BLaER1 (cell line): ENCODE measurements at regions not wholly inside any gene's neighbourhood (a gene's known extent, or its start where the extent isn't known, plus 50 kb on each side); places are given as distances from the start of the nearest gene placed in this dataset.

ENCODE experiments used
- H3K27ac ChIP-seq: shearing (Covaris generic); formaldehyde crosslinking; 2 replicates; pipeline ENCODE4 v1.8.1; 2022
- H3K27me3 ChIP-seq: shearing (Covaris generic); formaldehyde crosslinking; 2 replicates; pipeline ENCODE4 v1.8.1; 2022
- H3K36me3 ChIP-seq: shearing (Covaris generic); formaldehyde crosslinking; 2 replicates; pipeline ENCODE4 v1.8.1; 2022
- H3K4me1 ChIP-seq: shearing (Covaris generic); formaldehyde crosslinking; 2 replicates; pipeline ENCODE4 v1.8.1; 2022
- H3K4me2 ChIP-seq: shearing (Covaris generic); formaldehyde crosslinking; 2 replicates; pipeline ENCODE4 v1.8.1; 2022
- H3K4me3 ChIP-seq: shearing (Covaris generic); formaldehyde crosslinking; 2 replicates; pipeline ENCODE4 v1.8.1; 2022
- H3K9ac ChIP-seq: shearing (Covaris generic); formaldehyde crosslinking; 2 replicates; pipeline ENCODE4 v1.8.1; 2022
- H3K9me3 ChIP-seq: shearing (Covaris generic); formaldehyde crosslinking; 2 replicates; pipeline ENCODE4 v1.8.1; 2022
- H4K20me1 ChIP-seq: shearing (Covaris generic); formaldehyde crosslinking; 2 replicates; pipeline ENCODE4 v1.8.1; 2022
- Cebpa-rat ChIP-seq: shearing (Covaris generic); IDR thresholded peaks from 2 replicates; pipeline ENCODE4 v1.8.1; 2022

DNA sequence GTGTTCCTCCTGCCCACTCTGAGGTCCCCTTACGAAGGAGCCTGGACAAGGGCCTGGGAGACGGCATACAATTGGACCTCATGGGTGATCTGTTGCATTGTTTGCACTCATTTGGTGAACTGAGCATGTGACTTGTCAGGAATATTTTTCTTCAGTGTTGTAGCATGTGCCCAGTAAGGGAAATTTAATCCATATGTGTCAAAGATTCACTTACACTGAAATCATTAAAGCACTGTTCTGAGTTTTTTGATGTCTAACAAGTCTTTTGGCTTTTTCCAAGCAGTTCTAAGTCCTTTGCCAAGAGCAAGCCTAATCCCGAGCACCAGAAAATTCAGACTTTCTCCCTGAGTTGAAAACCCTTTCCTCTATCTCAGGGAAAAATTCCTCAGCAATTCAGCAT lies 61.6 kb upstream of the RPS23 start:
- TF ChIP-seq Cebpa-rat = no peak
- H3K4me1 ChIP-seq = no peaks in the 10 kb centered on the region
- no peaks in the 10 kb centered on the region for H3K27me3 ChIP-seq
- no peaks in the 10 kb centered on the region for H4K20me1 ChIP-seq
- H3K4me2 ChIP-seq = no peak overlapping the region
- H3K9ac ChIP-seq = no peak overlapping the region
- no peaks in the 10 kb centered on the region for H3K36me3 ChIP-seq
- H3K4me3 ChIP-seq = no peak overlapping the region
- no peak overlapping the region for H3K27ac ChIP-seq
- no peaks in the 10 kb centered on the region for H3K9me3 ChIP-seq

DNA sequence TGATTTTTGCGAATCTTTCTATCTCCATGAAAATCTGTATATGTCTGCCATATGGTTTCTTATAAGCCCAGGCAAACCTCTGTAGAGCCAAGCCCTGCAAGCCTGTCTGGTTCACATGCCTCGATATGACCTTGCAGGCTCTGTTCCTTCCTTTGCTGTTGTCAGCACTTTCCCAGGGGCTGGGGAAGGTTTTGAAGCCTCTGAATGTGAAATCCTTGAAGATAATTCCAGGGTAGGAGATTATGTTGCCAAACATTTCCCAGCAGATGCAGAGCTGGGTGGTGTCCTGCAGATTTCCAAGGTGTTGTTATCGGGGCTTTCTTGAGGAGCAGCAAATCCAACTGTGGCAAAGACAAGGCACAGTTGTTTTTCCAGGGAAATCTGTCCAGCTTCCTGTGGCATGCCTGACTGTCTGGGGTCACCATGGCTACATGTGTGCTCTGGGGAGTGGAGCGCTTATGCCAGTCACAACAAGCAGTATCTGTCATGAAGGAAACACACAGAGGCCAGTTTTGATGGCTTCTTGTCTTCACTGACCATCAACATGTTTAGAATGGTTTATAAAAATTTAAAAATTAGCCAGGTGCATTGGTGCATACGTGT lies 60.7 kb upstream of the RPS23 start:
- Histone ChIP-seq H3K9ac (no peak overlapping the region), H3K36me3 (no peaks in the 10 kb centered on the region), H3K4me2 (no peak overlapping the region), H3K9me3 (no peaks in the 10 kb centered on the region), H3K27me3 (no peaks in the 10 kb centered on the region), H3K4me1 (no peaks in the 10 kb centered on the region), H4K20me1 (no peaks in the 10 kb centered on the region), H3K4me3 (no peak overlapping the region), H3K27ac (no peak overlapping the region)
- no peak for TF ChIP-seq Cebpa-rat

DNA sequence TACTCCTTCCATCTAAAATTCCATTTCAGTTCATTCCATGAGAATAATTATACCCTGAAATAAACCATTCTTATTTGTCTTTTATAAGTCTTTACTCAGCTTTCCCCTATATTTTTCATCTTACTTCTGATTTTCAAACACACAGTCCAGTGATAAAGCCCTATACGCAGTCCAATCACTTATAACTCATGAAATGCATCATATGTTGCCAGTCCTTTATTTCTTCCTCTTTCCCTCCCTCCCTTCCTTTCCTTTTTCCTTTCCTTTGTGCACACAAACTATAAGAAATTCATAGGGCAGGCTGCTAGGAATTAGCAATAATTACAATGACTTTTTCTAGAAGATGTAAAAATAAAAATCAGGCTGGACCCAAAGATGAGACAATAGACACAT lies 58.8 kb upstream of the RPS23 start:
- Histone ChIP-seq H4K20me1 (no peaks in the 10 kb centered on the region), H3K4me2 (no peak overlapping the region), H3K4me1 (no peaks in the 10 kb centered on the region), H3K9ac (no peak overlapping the region), H3K27ac (no peak overlapping the region), H3K27me3 (no peaks in the 10 kb centered on the region), H3K9me3 (no peaks in the 10 kb centered on the region), H3K4me3 (no peak overlapping the region), H3K36me3 (no peaks in the 10 kb centered on the region)
- no peak for TF ChIP-seq Cebpa-rat

DNA sequence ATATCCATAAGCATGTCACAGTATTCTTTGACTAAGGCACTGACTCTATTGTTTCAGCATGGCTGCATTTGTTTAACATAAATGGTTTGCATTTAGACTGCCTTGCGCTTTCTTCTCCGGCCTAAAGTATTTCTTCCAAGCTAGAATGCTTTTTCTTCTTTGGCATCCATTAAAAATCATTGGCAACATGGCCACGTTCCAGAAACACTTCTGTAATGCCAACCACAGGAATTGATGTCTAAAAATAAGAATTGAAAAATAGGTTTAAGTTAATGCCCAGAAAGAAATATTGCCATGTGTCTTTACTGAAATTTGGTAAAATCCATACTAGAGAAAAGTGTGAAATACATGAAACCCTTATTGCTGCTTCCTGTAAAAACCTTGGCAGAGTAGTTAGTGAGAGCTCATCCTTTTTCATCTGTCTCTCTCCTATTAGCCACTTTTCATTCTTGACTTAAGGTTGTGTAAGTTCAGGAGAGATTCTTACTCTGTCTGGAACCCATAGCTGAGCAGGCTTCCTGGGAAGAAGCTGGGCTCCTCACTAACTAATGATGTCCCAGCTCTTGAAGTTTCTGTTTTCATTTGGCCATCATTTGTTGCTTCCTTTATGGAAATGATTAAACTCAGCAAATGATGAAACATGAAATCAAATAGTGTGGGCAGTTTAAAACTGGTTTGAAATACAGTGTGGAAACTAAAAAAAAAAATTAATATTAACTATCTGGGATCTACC lies 58.2 kb upstream of the RPS23 start:
- H4K20me1 ChIP-seq = no peaks in the 10 kb centered on the region
- H3K27me3 ChIP-seq = no peaks in the 10 kb centered on the region
- H3K36me3 ChIP-seq = no peaks in the 10 kb centered on the region
- H3K9ac ChIP-seq = no peak overlapping the region
- no peak overlapping the region for H3K27ac ChIP-seq
- TF ChIP-seq Cebpa-rat = no peak
- H3K4me2 ChIP-seq = no peak overlapping the region
- H3K9me3 ChIP-seq = no peaks in the 10 kb centered on the region
- H3K4me3 ChIP-seq = no peak overlapping the region
- H3K4me1 ChIP-seq = no peaks in the 10 kb centered on the region

DNA sequence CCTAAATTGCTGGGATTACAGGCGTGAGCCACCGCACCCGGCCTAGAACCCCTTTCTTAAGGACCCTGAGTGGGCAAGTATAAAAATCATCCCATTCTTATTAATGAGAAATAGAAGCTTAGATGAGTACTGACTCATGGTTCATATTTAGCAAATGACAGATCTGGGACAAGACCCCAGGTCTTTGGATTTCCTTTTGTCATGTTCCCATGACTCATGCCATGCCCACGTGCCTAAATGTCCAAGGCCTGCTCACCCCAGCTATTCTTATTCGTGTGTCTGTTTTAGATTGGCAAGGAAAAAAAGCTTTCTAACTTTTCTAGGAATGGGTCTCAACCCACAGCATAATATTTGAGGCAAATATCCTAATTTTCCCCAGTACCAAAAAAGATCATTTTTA lies 57.7 kb upstream of the RPS23 start:
- no peak overlapping the region for H3K27ac ChIP-seq
- no peaks in the 10 kb centered on the region for H4K20me1 ChIP-seq
- no peaks in the 10 kb centered on the region for H3K36me3 ChIP-seq
- H3K4me2 ChIP-seq = no peak overlapping the region
- no peaks in the 10 kb centered on the region for H3K9me3 ChIP-seq
- H3K4me1 ChIP-seq = no peaks in the 10 kb centered on the region
- H3K4me3 ChIP-seq = no peak overlapping the region
- no peaks in the 10 kb centered on the region for H3K27me3 ChIP-seq
- TF ChIP-seq Cebpa-rat = no peak
- H3K9ac ChIP-seq = no peak overlapping the region

DNA sequence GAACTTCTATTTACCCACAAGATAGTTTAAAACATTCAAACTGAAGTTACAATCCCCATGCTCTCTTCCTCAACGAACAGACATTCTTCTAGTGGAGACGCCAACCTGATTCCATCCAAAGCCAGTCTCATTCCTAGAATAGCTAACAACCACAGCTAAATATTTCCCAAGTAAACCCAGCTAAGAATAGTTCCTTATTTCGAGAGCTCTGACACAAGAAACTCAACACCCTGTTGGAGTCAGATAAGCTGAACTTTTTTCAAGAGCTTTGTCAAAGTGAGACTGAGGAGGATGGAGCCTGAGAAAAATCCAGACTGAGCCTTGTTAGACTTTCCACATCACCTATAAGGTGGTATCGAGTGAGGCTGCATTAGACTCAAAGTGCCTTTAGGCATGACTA lies 56.7 kb upstream of the RPS23 start:
- H3K36me3 ChIP-seq = no peaks in the 10 kb centered on the region
- no peak overlapping the region for H3K4me2 ChIP-seq
- no peaks in the 10 kb centered on the region for H4K20me1 ChIP-seq
- no peaks in the 10 kb centered on the region for H3K9me3 ChIP-seq
- no peaks in the 10 kb centered on the region for H3K27me3 ChIP-seq
- H3K27ac ChIP-seq = no peak overlapping the region
- no peak overlapping the region for H3K4me3 ChIP-seq
- TF ChIP-seq Cebpa-rat = no peak
- no peak overlapping the region for H3K9ac ChIP-seq
- no peaks in the 10 kb centered on the region for H3K4me1 ChIP-seq

DNA sequence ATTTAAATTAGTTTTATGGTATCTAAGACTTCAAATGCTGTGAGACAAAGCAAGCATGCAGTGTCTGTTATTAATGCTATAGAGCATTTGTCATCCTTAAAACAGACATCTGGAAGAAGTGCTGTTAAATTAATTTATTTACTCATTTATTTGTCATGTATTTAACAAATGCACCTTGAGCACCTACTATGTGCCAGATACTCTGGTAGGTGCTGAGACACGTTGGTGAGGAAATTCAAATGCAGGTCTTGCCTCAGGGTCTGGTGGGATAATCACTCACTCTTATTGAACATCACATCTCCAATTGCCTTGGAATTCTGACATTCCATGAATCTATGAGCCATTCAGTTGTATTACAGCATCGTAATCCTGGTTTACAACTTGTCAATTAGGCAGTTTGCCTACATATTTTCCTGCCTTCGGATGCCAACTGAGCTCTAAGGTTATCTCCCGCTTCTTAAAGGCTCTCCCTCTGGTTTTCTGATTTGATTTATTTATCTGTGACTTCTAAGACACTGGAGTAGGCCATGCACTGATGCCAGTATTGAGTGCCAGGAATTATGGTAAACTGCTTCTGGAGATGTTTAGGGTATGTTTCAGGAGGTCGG lies 56.0 kb upstream of the RPS23 start:
- TF ChIP-seq Cebpa-rat = no peak
- H3K9ac ChIP-seq = no peak overlapping the region
- H3K4me2 ChIP-seq = no peak overlapping the region
- H3K4me1 ChIP-seq = no peaks in the 10 kb centered on the region
- H3K4me3 ChIP-seq = no peak overlapping the region
- H3K27me3 ChIP-seq = no peaks in the 10 kb centered on the region
- H3K9me3 ChIP-seq = peaks cover 1% of the 10 kb centered on the region
- H3K36me3 ChIP-seq = no peaks in the 10 kb centered on the region
- no peaks in the 10 kb centered on the region for H4K20me1 ChIP-seq
- no peak overlapping the region for H3K27ac ChIP-seq

DNA sequence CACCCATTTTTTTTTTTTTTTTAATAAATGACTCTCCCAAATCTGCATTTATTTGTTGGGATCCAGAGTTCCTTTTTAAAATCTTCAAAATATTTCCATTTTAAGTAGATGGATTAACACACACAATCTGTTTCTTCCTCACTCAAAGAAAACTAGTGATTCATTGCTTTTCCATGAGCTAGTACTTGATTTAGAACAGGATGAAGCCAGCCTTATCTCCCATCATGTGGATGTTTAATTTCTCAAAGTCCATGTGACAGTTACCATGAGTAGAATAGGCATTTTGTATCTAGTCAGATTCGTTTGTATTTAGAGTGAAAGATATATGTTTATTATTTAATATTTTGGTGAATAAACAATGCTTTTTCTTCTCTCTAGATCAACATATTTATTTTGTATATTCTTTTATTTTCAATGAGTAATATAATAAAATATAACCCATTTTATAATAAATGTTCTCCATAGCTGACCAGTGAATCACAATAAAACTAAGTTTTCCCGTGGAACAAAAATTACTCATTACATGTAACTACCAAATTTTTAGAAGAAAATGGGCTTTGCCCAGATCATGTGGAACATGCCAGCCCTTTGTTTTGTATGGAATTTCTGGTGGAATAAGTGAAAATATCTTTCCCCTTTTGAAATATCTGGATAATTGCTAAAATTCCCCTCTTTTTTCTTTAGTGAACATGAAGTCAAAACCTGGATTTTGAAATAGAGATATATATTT lies 54.9 kb upstream of the RPS23 start:
- Histone ChIP-seq H3K4me1 (no peaks in the 10 kb centered on the region), H3K36me3 (no peaks in the 10 kb centered on the region)

DNA sequence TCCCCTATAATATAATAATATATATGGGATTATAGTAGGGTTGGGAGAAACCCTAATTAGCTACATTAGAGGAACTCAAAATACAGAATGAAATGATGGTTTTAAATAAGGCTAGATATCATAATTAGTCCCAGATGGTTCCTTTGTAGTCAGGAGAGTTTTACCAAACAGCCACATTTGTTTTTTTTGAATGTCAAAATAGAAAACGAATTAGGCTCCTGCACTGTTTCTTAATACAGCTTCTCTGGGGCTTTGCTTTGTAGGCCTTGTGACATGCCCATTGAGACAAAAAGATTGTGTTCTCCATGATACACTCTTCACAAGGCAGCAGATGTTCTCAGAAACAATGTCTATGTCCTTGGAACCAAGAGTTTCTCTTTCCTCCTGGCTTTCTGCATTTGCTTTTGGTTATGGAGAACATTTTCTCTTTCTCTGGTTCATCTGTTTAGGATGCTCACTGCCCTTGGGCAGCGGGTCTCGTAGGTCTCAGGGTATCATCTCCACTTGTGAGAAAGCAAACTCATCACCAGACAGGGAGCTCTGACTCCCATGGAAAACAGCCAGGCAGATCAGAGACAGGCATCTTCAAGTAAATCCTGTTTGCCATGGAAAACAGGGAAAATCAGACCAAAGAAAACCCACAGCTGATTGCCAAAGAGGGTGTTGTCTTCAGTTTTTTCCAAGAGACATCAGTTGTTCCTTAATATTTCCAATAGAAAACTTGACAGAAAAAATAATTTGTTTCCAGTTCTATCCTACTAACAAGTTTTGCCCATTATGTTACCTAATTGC lies 54.1 kb upstream of the RPS23 start:
- H4K20me1 ChIP-seq = no peaks in the 10 kb centered on the region
- H3K27me3 ChIP-seq = no peaks in the 10 kb centered on the region
- no peaks in the 10 kb centered on the region for H3K36me3 ChIP-seq
- peaks cover 8% of the 10 kb centered on the region for H3K9me3 ChIP-seq
- no peak overlapping the region for H3K9ac ChIP-seq
- no peak overlapping the region for H3K4me2 ChIP-seq
- no peak overlapping the region for H3K4me3 ChIP-seq
- H3K27ac ChIP-seq = no peak overlapping the region
- no peaks in the 10 kb centered on the region for H3K4me1 ChIP-seq
- TF ChIP-seq Cebpa-rat = no peak

More for the DNA sequence above, 54.9 kb upstream of the RPS23 start:
- Histone ChIP-seq H4K20me1 (no peaks in the 10 kb centered on the region), H3K4me2 (no peak overlapping the region), H3K27ac (no peak overlapping the region), H3K4me3 (no peak overlapping the region), H3K9ac (no peak overlapping the region), H3K27me3 (no peaks in the 10 kb centered on the region), H3K9me3 (peaks cover 8% of the 10 kb centered on the region)
- TF ChIP-seq Cebpa-rat = no peak
